ENCODE measurements at regions not wholly inside any gene's neighbourhood (a gene's known extent, or its start where the extent isn't known, plus 50 kb on each side); places are given as distances from the start of the nearest gene placed in this dataset.

DNA sequence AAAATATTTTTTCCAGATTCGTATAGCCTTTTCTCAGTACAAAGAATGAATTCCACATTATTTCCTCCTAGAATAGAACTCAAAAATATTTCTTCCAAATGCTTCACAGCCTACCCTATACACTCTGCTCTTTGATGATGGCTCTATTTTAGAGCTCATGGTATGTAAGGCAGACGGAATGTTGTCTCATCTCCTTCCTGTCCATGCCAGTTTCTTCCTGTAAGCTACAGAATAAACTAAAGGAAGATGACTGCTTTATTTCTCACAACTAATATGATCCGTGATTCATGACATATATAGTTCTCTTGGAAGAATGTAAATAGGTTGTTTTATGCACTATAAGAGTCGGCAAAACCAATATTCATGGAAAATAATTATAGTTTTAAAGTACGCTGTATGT is 723.1 kb downstream of the CDH11 start:
- no peaks in the 10 kb centered on the region for H3K4me1 ChIP-seq
- no peak for TF ChIP-seq POLR2A (IDR thresholded peaks at IDR 0.05)
- TF ChIP-seq CTCF (IDR thresholded peaks at IDR 0.05), result no peak
- no peak for DNase-seq
- H3K36me3 ChIP-seq (ENCODE audit: low read depth, missing control alignments), result no peaks in the 10 kb centered on the region
- H3K27me3 ChIP-seq, result no peaks in the 10 kb centered on the region
- 83 to 87% methylated on average over 5 of the region's 5 CpGs for WGBS, 2 donors
- H3K27ac ChIP-seq, result no peak overlapping the region
- H3K9me3 ChIP-seq, result no peaks in the 10 kb centered on the region
- intact Hi-C loops (cut with DNase I; ENCODE audit: low total_unique reads), result no loop called here
- H3K4me3 ChIP-seq, result no peak overlapping the region

DNA sequence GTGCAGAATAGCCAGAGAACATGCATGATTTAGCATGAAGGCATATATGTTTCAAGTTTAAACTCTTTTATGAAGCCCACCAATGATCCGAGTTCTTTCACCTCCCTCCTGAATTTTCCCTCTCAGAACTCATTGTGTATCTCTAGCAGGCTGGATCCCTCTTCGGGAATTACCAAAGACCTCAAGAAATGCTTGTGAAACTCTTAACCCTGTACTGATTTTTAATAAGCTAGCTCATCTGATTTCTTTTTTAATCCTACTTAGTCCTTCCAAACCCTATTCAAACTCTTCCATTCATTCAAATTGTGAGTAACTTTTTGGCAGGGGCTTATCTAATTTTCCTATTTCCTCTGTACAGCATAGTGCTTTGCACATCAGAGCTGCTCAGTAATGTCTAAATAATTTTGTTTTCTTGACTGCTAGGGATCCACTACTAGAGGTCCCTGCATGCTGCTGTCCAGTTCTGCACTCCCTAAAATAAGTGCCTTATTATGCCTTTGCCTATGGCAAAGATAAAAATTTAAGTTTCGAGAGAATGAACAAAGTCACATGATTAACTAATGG is 723.8 kb downstream of the CDH11 start:
- no peak for DNase-seq
- no peaks in the 10 kb centered on the region for H3K9me3 ChIP-seq
- intact Hi-C loops (cut with DNase I; ENCODE audit: low total_unique reads), result no loop called here
- H3K36me3 ChIP-seq (ENCODE audit: low read depth, missing control alignments), result no peaks in the 10 kb centered on the region
- no peak overlapping the region for H3K27ac ChIP-seq
- WGBS, 2 donors, result 58 to 66% methylated on average over 3 of the region's 3 CpGs
- no peaks in the 10 kb centered on the region for H3K27me3 ChIP-seq
- TF ChIP-seq CTCF (IDR thresholded peaks at IDR 0.05), result no peak
- no peak for TF ChIP-seq POLR2A (IDR thresholded peaks at IDR 0.05)
- no peaks in the 10 kb centered on the region for H3K4me1 ChIP-seq
- no peak overlapping the region for H3K4me3 ChIP-seq

GRCh38 chr16:64397042-64397441 is 724.8 kb downstream of the CDH11 start:
- no peak overlapping the region for H3K4me3 ChIP-seq
- no peak for DNase-seq
- H3K27ac ChIP-seq, result no peak overlapping the region
- H3K9me3 ChIP-seq, result no peaks in the 10 kb centered on the region
- intact Hi-C loops (cut with DNase I; ENCODE audit: low total_unique reads), result no loop called here
- TF ChIP-seq CTCF (IDR thresholded peaks at IDR 0.05) (no peak), POLR2A (IDR thresholded peaks at IDR 0.05) (no peak)
- whole genome bisulfite sequencing, 2 donors, result 89 to 93% methylated on average over 3 of the region's 3 CpGs
- no peaks in the 10 kb centered on the region for H3K27me3 ChIP-seq
- H3K36me3 ChIP-seq (ENCODE audit: low read depth, missing control alignments), result no peaks in the 10 kb centered on the region
- H3K4me1 ChIP-seq, result no peaks in the 10 kb centered on the region

DNA sequence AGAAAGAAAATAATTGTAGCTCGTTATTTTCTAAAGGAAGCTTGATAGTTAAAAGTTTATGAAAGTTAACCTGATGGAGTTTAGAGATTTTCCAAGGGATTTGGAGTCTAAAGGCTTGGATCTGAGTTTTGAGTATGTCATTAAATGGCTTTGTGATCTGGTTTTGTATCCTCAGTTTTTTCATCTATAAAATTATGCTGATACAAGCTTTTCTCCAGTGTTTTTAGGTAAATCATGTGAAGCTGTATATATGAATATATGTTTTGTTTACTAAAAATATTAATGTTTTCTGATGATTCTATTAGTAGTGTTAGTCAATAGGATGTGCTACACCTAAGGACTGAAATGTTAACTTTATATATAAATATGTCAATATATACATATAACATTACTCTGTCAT is 727.8 kb downstream of the CDH11 start:
- TF ChIP-seq CTCF (IDR thresholded peaks at IDR 0.05) (no peak), POLR2A (IDR thresholded peaks at IDR 0.05) (no peak)
- intact Hi-C loops (cut with DNase I; ENCODE audit: low total_unique reads), result no loop called here
- WGBS, 2 donors, result 90 to 93% methylated on average over 1 of the region's 1 CpG

GRCh38 chr16:64392456-64392855 is 729.4 kb downstream of the CDH11 start:
- no peaks in the 10 kb centered on the region for H3K9me3 ChIP-seq
- no peaks in the 10 kb centered on the region for H3K27me3 ChIP-seq
- intact Hi-C loops (cut with DNase I; ENCODE audit: low total_unique reads), result no loop called here
- no peak overlapping the region for H3K4me3 ChIP-seq
- no peaks in the 10 kb centered on the region for H3K4me1 ChIP-seq
- 86 to 88% methylated on average over 1 of the region's 1 CpG for WGBS, 2 donors
- H3K36me3 ChIP-seq (ENCODE audit: low read depth, missing control alignments), result no peaks in the 10 kb centered on the region
- DNase-seq, result no peak
- TF ChIP-seq CTCF (IDR thresholded peaks at IDR 0.05) (no peak), POLR2A (IDR thresholded peaks at IDR 0.05) (no peak)
- no peak overlapping the region for H3K27ac ChIP-seq

More for the DNA sequence above, 727.8 kb downstream of the CDH11 start:
- Histone ChIP-seq H3K36me3 (ENCODE audit: low read depth, missing control alignments) (no peaks in the 10 kb centered on the region), H3K4me1 (no peaks in the 10 kb centered on the region), H3K27ac (no peak overlapping the region), H3K27me3 (no peaks in the 10 kb centered on the region), H3K9me3 (no peaks in the 10 kb centered on the region), H3K4me3 (no peak overlapping the region)
- DNase-seq, result no peak

Measured in testis (tissue), 2 donors.